ENCODE measurements at regions not wholly inside any gene's neighbourhood (a gene's known extent, or its start where the extent isn't known, plus 50 kb on each side); places are given as distances from the start of the nearest gene placed in this dataset.

- TF ChIP-seq CTCF (IDR thresholded peaks at IDR 0.05) (no peak), POLR2A (IDR thresholded peaks at IDR 0.05) (no peak)
These were observed 1618.1 kb downstream of the GRIK2 start for GRCh38 chr6:103011605-103012004.
